ENCODE measurements at regions not wholly inside any gene's neighbourhood (a gene's known extent, or its start where the extent isn't known, plus 50 kb on each side); places are given as distances from the start of the nearest gene placed in this dataset.

DNA sequence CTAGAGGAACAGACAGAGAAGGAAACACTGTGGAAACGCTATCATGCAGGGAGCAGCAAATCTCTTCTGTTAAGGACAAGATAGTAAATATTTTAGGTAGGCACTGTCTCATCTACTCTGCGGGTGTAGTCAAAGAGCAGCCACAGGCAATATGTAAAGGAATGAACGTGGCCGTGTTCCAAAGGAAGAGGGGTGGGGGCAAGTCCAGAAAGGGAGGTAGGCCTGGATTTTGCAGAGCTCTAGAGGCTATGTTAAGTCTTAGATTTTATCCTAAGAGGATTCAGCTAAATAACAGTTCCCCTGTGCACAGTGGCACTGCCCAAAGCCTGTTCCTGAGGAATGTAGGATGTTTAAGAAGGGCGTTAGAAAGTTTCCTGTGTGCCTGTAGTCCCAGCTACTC lies 161.6 kb downstream of the ACTL7B start:
- TF ChIP-seq, protein P1, sequence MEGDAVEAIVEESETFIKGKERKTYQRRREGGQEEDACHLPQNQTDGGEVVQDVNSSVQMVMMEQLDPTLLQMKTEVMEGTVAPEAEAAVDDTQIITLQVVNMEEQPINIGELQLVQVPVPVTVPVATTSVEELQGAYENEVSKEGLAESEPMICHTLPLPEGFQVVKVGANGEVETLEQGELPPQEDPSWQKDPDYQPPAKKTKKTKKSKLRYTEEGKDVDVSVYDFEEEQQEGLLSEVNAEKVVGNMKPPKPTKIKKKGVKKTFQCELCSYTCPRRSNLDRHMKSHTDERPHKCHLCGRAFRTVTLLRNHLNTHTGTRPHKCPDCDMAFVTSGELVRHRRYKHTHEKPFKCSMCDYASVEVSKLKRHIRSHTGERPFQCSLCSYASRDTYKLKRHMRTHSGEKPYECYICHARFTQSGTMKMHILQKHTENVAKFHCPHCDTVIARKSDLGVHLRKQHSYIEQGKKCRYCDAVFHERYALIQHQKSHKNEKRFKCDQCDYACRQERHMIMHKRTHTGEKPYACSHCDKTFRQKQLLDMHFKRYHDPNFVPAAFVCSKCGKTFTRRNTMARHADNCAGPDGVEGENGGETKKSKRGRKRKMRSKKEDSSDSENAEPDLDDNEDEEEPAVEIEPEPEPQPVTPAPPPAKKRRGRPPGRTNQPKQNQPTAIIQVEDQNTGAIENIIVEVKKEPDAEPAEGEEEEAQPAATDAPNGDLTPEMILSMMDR (IDR thresholded peaks at IDR 0.05) = no peak
- TF ChIP-seq POLR2AphosphoS5 (IDR thresholded peaks at IDR 0.05) = no peak
- TF ChIP-seq POLR2A (IDR thresholded peaks at IDR 0.05) = no peak

Measured in transverse colon (tissue), 4 donors.